ENCODE measurements at regions not wholly inside any gene's neighbourhood (a gene's known extent, or its start where the extent isn't known, plus 50 kb on each side); places are given as distances from the start of the nearest gene placed in this dataset.

- no peak for ATAC-seq
Observed at GRCh38 chr2:104465981-104466380, 387.9 kb upstream of the POU3F3 start.

GRCh38 chr2:104468846-104469245 lies 385.1 kb upstream of the POU3F3 start:
- no peak for ATAC-seq

- ATAC-seq: no peak
Observed at GRCh38 chr2:104472076-104472475, 381.8 kb upstream of the POU3F3 start.

GRCh38 chr2:104473546-104473945 lies 380.4 kb upstream of the POU3F3 start:
- no peak for ATAC-seq

- ATAC-seq: no peak
Observed at GRCh38 chr2:104474716-104475115, 379.2 kb upstream of the POU3F3 start.

- no peak for ATAC-seq
Observed at GRCh38 chr2:104476075-104476474, 377.8 kb upstream of the POU3F3 start.

- no peak for ATAC-seq
Observed at GRCh38 chr2:104476563-104476988, 377.3 kb upstream of the POU3F3 start.

- no peak for ATAC-seq
Observed at GRCh38 chr2:104481341-104481740, 372.6 kb upstream of the POU3F3 start.

GRCh38 chr2:104487366-104487765 lies 366.5 kb upstream of the POU3F3 start:
- ATAC-seq: no peak

GRCh38 chr2:104493698-104494097 lies 360.2 kb upstream of the POU3F3 start:
- ATAC-seq: no peak

GRCh38 chr2:104501342-104501741 lies 352.6 kb upstream of the POU3F3 start:
- ATAC-seq: no peak

- ATAC-seq: no peak
Observed at GRCh38 chr2:104501929-104502328, 352.0 kb upstream of the POU3F3 start.

GRCh38 chr2:104502901-104503300 lies 351.0 kb upstream of the POU3F3 start:
- no peak for ATAC-seq

- ATAC-seq: no peak
Observed at GRCh38 chr2:104504331-104505073, 349.4 kb upstream of the POU3F3 start.

- ATAC-seq: no peak
Observed at GRCh38 chr2:104518256-104518655, 335.7 kb upstream of the POU3F3 start.

GRCh38 chr2:104521247-104521646 lies 332.7 kb upstream of the POU3F3 start:
- ATAC-seq: no peak

GRCh38 chr2:104523921-104524320 lies 330.0 kb upstream of the POU3F3 start:
- no peak for ATAC-seq

- ATAC-seq: no peak
Observed at GRCh38 chr2:104528101-104528500, 325.8 kb upstream of the POU3F3 start.

- ATAC-seq: no peak
Observed at GRCh38 chr2:104531122-104531521, 322.8 kb upstream of the POU3F3 start.

- no peak for ATAC-seq
Observed at GRCh38 chr2:104537116-104537515, 316.8 kb upstream of the POU3F3 start.

- ATAC-seq: no peak
Observed at GRCh38 chr2:104538077-104538476, 315.8 kb upstream of the POU3F3 start.

GRCh38 chr2:104539649-104540048 lies 314.3 kb upstream of the POU3F3 start:
- no peak for ATAC-seq

GRCh38 chr2:104545055-104545454 lies 308.9 kb upstream of the POU3F3 start:
- ATAC-seq: no peak

GRCh38 chr2:104546537-104546936 lies 307.4 kb upstream of the POU3F3 start:
- ATAC-seq: no peak

- ATAC-seq: no peak
Observed at GRCh38 chr2:104547221-104547620, 306.7 kb upstream of the POU3F3 start.
